GM23338 (cell line): ENCODE measurements at regions not wholly inside any gene's neighbourhood (a gene's known extent, or its start where the extent isn't known, plus 50 kb on each side); places are given as distances from the start of the nearest gene placed in this dataset.

Source experiments
- ATAC-seq: fragments of 200-7000 bp; cut with Tn5 transposase; 3 replicates; pipeline ENCODE4 v1.9.1; 2020
- DNase-seq: peaks from one replicate; pipeline ENCODE4 v3.0.0-alpha.2; 2015; ENCODE audit warnings: low spot score
- H2AFZ ChIP-seq: fragments of 200-600 bp; sonication (generic); 2 replicates; pipeline ENCODE4 v1.8.0; 2016; ENCODE audit warnings: antibody characterized with exemption, mild to moderate bottlenecking, moderate library complexity
- H3F3A ChIP-seq: fragments of 200-600 bp; sonication (generic); replicated peaks from 2 replicates; pipeline ENCODE4 v1.8.0; 2017; ENCODE audit warnings: antibody characterized with exemption, mixed run types, low read depth
- H3K27ac ChIP-seq: fragments of 200-600 bp; sonication (generic); 2 replicates; pipeline ENCODE4 v1.6.1; 2016; ENCODE audit warnings: low read depth
- H3K27me3 ChIP-seq: fragments of 200-600 bp; sonication (generic); 2 replicates; pipeline ENCODE4 v1.8.0; 2016; ENCODE audit warnings: mild to moderate bottlenecking, mixed run types, moderate library complexity; ENCODE audit not compliant: insufficient read depth
- H3K36me3 ChIP-seq: fragments of 200-600 bp; sonication (generic); 2 replicates; pipeline ENCODE4 v1.8.0; 2016; ENCODE audit warnings: mild to moderate bottlenecking; ENCODE audit not compliant: insufficient read depth
- H3K4me1 ChIP-seq: fragments of 200-600 bp; sonication (generic); 2 replicates; pipeline ENCODE4 v1.8.0; 2016; ENCODE audit warnings: mild to moderate bottlenecking, moderate library complexity; ENCODE audit not compliant: insufficient read depth
- H3K4me2 ChIP-seq: fragments of 200-600 bp; sonication (generic); 2 replicates; pipeline ENCODE4 v1.7.1; 2017; ENCODE audit warnings: mixed run types
- H3K4me3 ChIP-seq: fragments of 200-600 bp; sonication (generic); 2 replicates; pipeline ENCODE4 v1.6.1; 2016; ENCODE audit warnings: mixed run types
- H3K79me2 ChIP-seq: fragments of 200-600 bp; sonication (generic); replicated peaks from 2 replicates; pipeline ENCODE4 v1.8.0; 2017; ENCODE audit warnings: mild to moderate bottlenecking; ENCODE audit not compliant: insufficient read depth
- H3K9me2 ChIP-seq: fragments of 200-600 bp; sonication (generic); 2 replicates; pipeline ENCODE4 v1.8.0; 2017; ENCODE audit not compliant: insufficient read depth
- H4K20me1 ChIP-seq: fragments of 200-600 bp; sonication (generic); replicated peaks from 2 replicates; pipeline ENCODE4 v1.8.0; 2017; ENCODE audit warnings: mild to moderate bottlenecking; ENCODE audit not compliant: insufficient read depth
- H3K27ac Mint-ChIP-seq: 2 replicates; pipeline ENCODE4 v1.8.0; 2020; ENCODE audit warnings: inconsistent platforms, mild to moderate bottlenecking, moderate library complexity, mixed read lengths
- H3K27me3 Mint-ChIP-seq: 3 replicates; pipeline ENCODE4 v1.8.0; 2022; ENCODE audit warnings: low read depth, mild to moderate bottlenecking, moderate library complexity, mixed read lengths, inconsistent platforms; ENCODE audit not compliant: insufficient read depth, poor library complexity
- H3K36me3 Mint-ChIP-seq: 3 replicates; pipeline ENCODE4 v1.8.0; 2021; ENCODE audit warnings: low read depth, mild to moderate bottlenecking, inconsistent platforms, moderate library complexity, mixed read lengths
- H3K4me1 Mint-ChIP-seq: 3 replicates; pipeline ENCODE4 v1.8.0; 2020; ENCODE audit warnings: mild to moderate bottlenecking, inconsistent platforms, mixed read lengths
- H3K4me3 Mint-ChIP-seq: 3 replicates; pipeline ENCODE4 v1.8.0; 2021; ENCODE audit warnings: moderate library complexity, mild to moderate bottlenecking, inconsistent platforms, mixed read lengths
- H3K9me3 Mint-ChIP-seq: 3 replicates; pipeline ENCODE4 v1.8.0; 2020; ENCODE audit warnings: moderate library complexity, mild to moderate bottlenecking, inconsistent platforms, mixed read lengths
- CREB1 ChIP-seq: fragments of 250-450 bp; sonication (Bioruptor Pico); IDR thresholded peaks from 2 replicates; pipeline ENCODE4 v1.5.0; 2020; ENCODE audit warnings: low read depth, mild to moderate bottlenecking, moderate library complexity
- CTCF ChIP-seq, 2 experiments: fragments of 200-600 bp in 1 of 2; sonication (generic) in 1 of 2; conservative IDR thresholded peaks; 2 replicates each; pipeline versions ENCODE4 v1.5.1 to v1.6.1; 2016 to 2017; ENCODE audit warnings: antibody characterized with exemption in 2 of 2, low read depth in 2 of 2, mild to moderate bottlenecking in 2 of 2, moderate library complexity in 1 of 2
- ETS1 ChIP-seq: IDR thresholded peaks from 2 replicates; pipeline ENCODE4 v1.6.1; 2016; ENCODE audit warnings: antibody characterized with exemption
- EZH2 ChIP-seq: fragments of 200-600 bp; sonication (generic); IDR thresholded peaks from one replicate; pipeline ENCODE4 v1.8.0; 2017; ENCODE audit warnings: antibody characterized with exemption, mild to moderate bottlenecking, low read depth; ENCODE audit not compliant: unreplicated experiment
- EZH2phosphoT487 ChIP-seq: fragments of 200-600 bp; sonication (generic); IDR thresholded peaks from one replicate; pipeline ENCODE4 v1.8.1; 2018; ENCODE audit warnings: antibody characterized with exemption; ENCODE audit not compliant: unreplicated experiment
- JUNB ChIP-seq: IDR thresholded peaks from one replicate; pipeline ENCODE4 v1.6.1; 2016; ENCODE audit warnings: antibody characterized with exemption; ENCODE audit not compliant: unreplicated experiment
- NANOG ChIP-seq: IDR thresholded peaks from 2 replicates; pipeline ENCODE4 v1.6.1; 2016; ENCODE audit warnings: antibody characterized with exemption, borderline replicate concordance
- POLR2AphosphoS5 ChIP-seq: IDR thresholded peaks from 2 replicates; pipeline ENCODE4 v1.6.1; 2016; ENCODE audit warnings: antibody characterized with exemption, low read depth
- REST ChIP-seq: IDR thresholded peaks from one replicate; pipeline ENCODE4 v1.6.1; 2018; ENCODE audit warnings: antibody characterized with exemption; ENCODE audit not compliant: unreplicated experiment
- ZNF114 ChIP-seq: fragments of 250-450 bp; sonication (Bioruptor Pico); IDR thresholded peaks from 2 replicates; pipeline ENCODE4 v1.5.0; 2020; ENCODE audit warnings: mild to moderate bottlenecking, moderate library complexity
- ZNF331 ChIP-seq: fragments of 250-450 bp; sonication (Bioruptor Pico); IDR thresholded peaks from 2 replicates; pipeline ENCODE4 v1.5.0; 2020; ENCODE audit warnings: low read depth, mild to moderate bottlenecking, moderate library complexity

GRCh38 chr3:137191951-137192350 lies 234.2 kb downstream of the IL20RB start:
- Mint-ChIP-seq H3K4me3 (no peak overlapping the region), H3K36me3 (no peaks in the 10 kb centered on the region; the same call in 2 of the 3 replicates), H3K27ac (no peak overlapping the region), H3K27me3 (peaks cover 1% of the 10 kb centered on the region), H3K9me3 (peaks cover under 1% of the 10 kb centered on the region; the same call in 2 of the 3 replicates), H3K4me1 (no peaks in the 10 kb centered on the region)
- DNase-seq (no peak), ATAC-seq (no peak)
- H3K36me3 ChIP-seq: no peaks in the 10 kb centered on the region
- H4K20me1 ChIP-seq: no peaks in the 10 kb centered on the region
- H3K79me2 ChIP-seq: no peaks in the 10 kb centered on the region
- H3K4me3 ChIP-seq: no peak overlapping the region
- peaks cover 29% of the 10 kb centered on the region for H3K9me2 ChIP-seq
- no peak overlapping the region for H3K4me2 ChIP-seq
- no peaks in the 10 kb centered on the region for H3K4me1 ChIP-seq
- no peaks in the 10 kb centered on the region for H3F3A ChIP-seq
- H3K27me3 ChIP-seq: no peaks in the 10 kb centered on the region
- TF ChIP-seq CTCF (conservative IDR thresholded peaks at IDR 0.05; ENCODE audit: low read depth in 2 of 2) (no peak), ZNF331 (no peak), EZH2 (no peak), CREB1 (CRISPR knock-in tag) (no peak), NANOG (no peak)
- H3K27ac ChIP-seq: no peak overlapping the region
- H2AFZ ChIP-seq: no peak overlapping the region

GRCh38 chr3:137194301-137194700 lies 236.5 kb downstream of the IL20RB start:
- Mint-ChIP-seq H3K4me3 (no peak overlapping the region), H3K27ac (no peak overlapping the region), H3K27me3 (peaks cover 1% of the 10 kb centered on the region), H3K4me1 (no peaks in the 10 kb centered on the region), H3K36me3 (peaks cover 3% of the 10 kb centered on the region; the same call in 2 of the 3 replicates), H3K9me3 (peaks cover 7% of the 10 kb centered on the region)
- ATAC-seq (no peak; the same call in 2 of the 3 replicates), DNase-seq (no peak)
- Histone ChIP-seq H3K4me1 (no peaks in the 10 kb centered on the region), H3K36me3 (no peaks in the 10 kb centered on the region), H3K4me3 (no peak overlapping the region), H4K20me1 (no peaks in the 10 kb centered on the region), H3F3A (no peaks in the 10 kb centered on the region), H2AFZ (peak overlapping the region; percentile 80; the same call in 1 of the 2 replicates), H3K79me2 (no peaks in the 10 kb centered on the region), H3K9me2 (peaks cover 29% of the 10 kb centered on the region; the same call in 1 of the 2 replicates), H3K27ac (no peak overlapping the region), H3K27me3 (no peaks in the 10 kb centered on the region), H3K4me2 (no peak overlapping the region)
- TF ChIP-seq POLR2AphosphoS5 (no peak), EZH2phosphoT487 (no peak), ZNF331 (no peak), JUNB (no peak), ZNF114 (CRISPR knock-in tag) (no peak), REST (no peak), CTCF (conservative IDR thresholded peaks at IDR 0.05; ENCODE audit: low read depth in 2 of 2) (no peak), CREB1 (CRISPR knock-in tag) (no peak), EZH2 (no peak), NANOG (no peak), ETS1 (no peak)
